CD4-positive, alpha-beta T cell (primary cell): ENCODE measurements at regions not wholly inside any gene's neighbourhood (a gene's known extent, or its start where the extent isn't known, plus 50 kb on each side); places are given as distances from the start of the nearest gene placed in this dataset.

Experiments
- ATAC-seq: fragments of 200-7000 bp; cut with Tn5 transposase; one replicate; pipeline ENCODE4 v1.10.0; 2022; ENCODE audit warnings: mild to moderate bottlenecking; ENCODE audit not compliant: poor library complexity
- CTCF ChIA-PET: fragments of 350-600 bp; sonication (Branson Sonifier 250); formaldehyde crosslinking; loops from one replicate; lab custom pipeline; 2021; ENCODE audit warnings: antibody characterized with exemption, inconsistent platforms; lab: Charles Lee
- POLR2A ChIA-PET: fragments of 350-600 bp; sonication (Branson Sonifier 250); formaldehyde crosslinking; loops from one replicate; lab custom pipeline; 2021; ENCODE audit warnings: antibody characterized with exemption, inconsistent platforms; lab: Charles Lee
- DNase-seq, 14 experiments: peaks; one replicate each; pipeline ENCODE4 v3.0.0-alpha.2; 2013 to 2020; ENCODE audit warnings: mixed read lengths in 2 of 14
- H3K27ac ChIP-seq, 2 donors: one replicate each; pipeline versions ENCODE4 v1.5.1 to v1.7.0; 2013; ENCODE audit warnings: low read length in 2 of 2, low read depth in 1 of 2, mild to moderate bottlenecking in 1 of 2
- H3K27me3 ChIP-seq, 2 experiments: 1 replicate in 1 of 2; 2 replicates in 1 of 2; pipeline versions ENCODE4 v1.6.1 to v1.7.0; 2013; ENCODE audit warnings: low read length in 2 of 2, control low read depth in 1 of 2, mild to moderate bottlenecking in 1 of 2, moderate library complexity in 1 of 2; ENCODE audit not compliant: insufficient read depth in 2 of 2, control insufficient read depth in 1 of 2
- H3K36me3 ChIP-seq: one replicate; pipeline ENCODE4 v1.6.1; 2013; ENCODE audit warnings: low read length, control low read depth; ENCODE audit not compliant: insufficient read depth
- H3K4me1 ChIP-seq: one replicate; pipeline ENCODE4 v1.6.1; 2013; ENCODE audit warnings: low read length, control low read depth; ENCODE audit not compliant: insufficient read depth
- H3K4me3 ChIP-seq: one replicate; pipeline ENCODE4 v1.5.1; 2013; ENCODE audit warnings: mild to moderate bottlenecking, low read length, moderate library complexity
- H3K9me3 ChIP-seq, 2 experiments: 1 replicate in 1 of 2; 2 replicates in 1 of 2; pipeline versions ENCODE4 v1.6.1 to v1.7.0; 2013; ENCODE audit warnings: low read length in 2 of 2, mild to moderate bottlenecking in 2 of 2, control low read depth in 1 of 2, moderate library complexity in 1 of 2; ENCODE audit not compliant: control insufficient read depth in 1 of 2, insufficient read depth in 1 of 2
- H3K27ac Mint-ChIP-seq: one replicate; pipeline ENCODE4 v1.8.0; 2020; ENCODE audit warnings: mixed read lengths
- H3K27me3 Mint-ChIP-seq: one replicate; pipeline ENCODE4 v1.8.0; 2021; ENCODE audit warnings: mixed read lengths
- H3K36me3 Mint-ChIP-seq: one replicate; pipeline ENCODE4 v1.8.0; 2021; ENCODE audit warnings: low read depth, mixed read lengths
- H3K4me1 Mint-ChIP-seq: one replicate; pipeline ENCODE4 v1.8.0; 2021; ENCODE audit warnings: low read depth, mixed read lengths
- H3K4me3 Mint-ChIP-seq: one replicate; pipeline ENCODE4 v1.8.0; 2020; ENCODE audit warnings: mild to moderate bottlenecking, mixed read lengths
- H3K9me3 Mint-ChIP-seq: one replicate; pipeline ENCODE4 v1.8.0; 2020; ENCODE audit warnings: mixed read lengths
- CTCF ChIP-seq: fragments of 200-600 bp; IDR thresholded peaks from one replicate; pipeline ENCODE4 v1.8.0; 2022; ENCODE audit warnings: antibody characterized with exemption, mild to moderate bottlenecking
- intact Hi-C, 2 experiments: fragments of 100-400 bp; cut with DNase I in 1 of 2; cut with micrococcal nuclease in 1 of 2; formaldehyde crosslinking; loops; one replicate each; pipeline versions ENCODE4 v1.15.1 to v1.9.0; 2023 to 2025; cut with DNase I, micrococcal nuclease

DNA sequence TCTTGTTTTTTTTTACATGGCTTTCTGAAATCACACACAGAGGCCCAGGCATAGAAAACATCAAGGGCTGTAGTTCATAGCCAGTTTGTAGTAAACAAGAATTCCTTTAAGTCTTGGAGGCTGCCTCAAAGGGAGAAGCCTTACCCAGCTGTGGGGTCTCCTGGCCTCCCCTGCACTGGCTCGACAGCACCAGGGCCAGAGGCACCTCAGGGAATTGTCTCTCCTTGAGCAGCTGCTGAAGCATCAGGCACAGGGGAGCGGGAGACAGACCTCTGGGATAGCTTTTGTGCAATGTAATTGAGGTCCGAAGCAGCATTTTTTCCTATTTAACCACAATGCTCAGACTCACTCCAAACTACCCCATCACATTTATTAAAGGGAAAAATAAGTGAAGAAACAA is 209.1 kb downstream of the HRH4 start:
- ChIA-PET POLR2A (no interaction called here), CTCF (no interaction called here)
- no peaks in the 10 kb centered on the region for H3K36me3 Mint-ChIP-seq
- ATAC-seq: no peak
- H3K9me3 ChIP-seq: no peaks in the 10 kb centered on the region
- H3K27me3 ChIP-seq: no peaks in the 10 kb centered on the region
- H3K27ac ChIP-seq: no peak overlapping the region
- no peaks in the 10 kb centered on the region for H3K4me1 Mint-ChIP-seq
- no peaks in the 10 kb centered on the region for H3K9me3 Mint-ChIP-seq
- H3K4me3 Mint-ChIP-seq: no peak overlapping the region
- peaks cover 16% of the 10 kb centered on the region for H3K27me3 Mint-ChIP-seq
- H3K27ac Mint-ChIP-seq: no peak overlapping the region
- no peaks in the 10 kb centered on the region for H3K36me3 ChIP-seq
- no peaks in the 10 kb centered on the region for H3K4me1 ChIP-seq
- H3K4me3 ChIP-seq: no peak overlapping the region
- intact Hi-C loops: no loop called here
- DNase-seq: no peak
- no peak for TF ChIP-seq CTCF

- Mint-ChIP-seq H3K4me1 (no peaks in the 10 kb centered on the region), H3K9me3 (no peaks in the 10 kb centered on the region), H3K4me3 (no peak overlapping the region), H3K27ac (no peak overlapping the region), H3K36me3 (no peaks in the 10 kb centered on the region), H3K27me3 (peaks cover 16% of the 10 kb centered on the region)
- H3K9me3 ChIP-seq: no peaks in the 10 kb centered on the region
- ATAC-seq: no peak
- peak in 4 of 14 experiments; percentile 4 to 26 (median 10) for DNase-seq
- TF ChIP-seq CTCF: no peak
- CTCF ChIA-PET: no interaction called here
- intact Hi-C loops: loop anchor here (1.0 to 5.0 kb wide), 2 partner anchors 70 to 72 kb away; no protein-coding TSS in a partner anchor
- H3K27ac ChIP-seq: no peak overlapping the region
- no peak overlapping the region for H3K4me3 ChIP-seq
- no peaks in the 10 kb centered on the region for H3K27me3 ChIP-seq
- POLR2A ChIA-PET: no interaction called here
- H3K4me1 ChIP-seq: no peaks in the 10 kb centered on the region
- H3K36me3 ChIP-seq: no peaks in the 10 kb centered on the region
Measured at GRCh38 chr18:24672165-24672941, 211.9 kb downstream of the HRH4 start.

DNA sequence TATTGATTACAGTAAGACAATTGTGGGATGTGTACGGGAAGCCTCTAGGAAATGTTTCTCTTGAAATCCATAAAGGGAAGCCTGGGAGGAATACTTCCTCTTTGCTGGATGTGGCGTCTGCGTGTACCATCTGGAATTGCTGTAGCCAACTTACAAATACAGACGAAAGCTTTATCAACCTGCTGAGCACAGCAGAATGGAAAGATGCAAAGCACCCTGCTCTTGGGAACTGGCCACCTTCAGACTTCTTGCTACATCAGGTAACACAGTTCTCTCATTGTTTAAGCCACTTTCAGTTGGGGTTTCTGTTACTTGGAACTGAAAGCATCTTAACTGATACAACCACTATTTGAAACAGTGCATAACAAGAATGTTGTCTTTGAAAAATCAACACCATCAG is 213.8 kb downstream of the HRH4 start:
- Mint-ChIP-seq H3K4me1 (no peaks in the 10 kb centered on the region), H3K27me3 (peaks cover 22% of the 10 kb centered on the region), H3K9me3 (no peaks in the 10 kb centered on the region), H3K36me3 (no peaks in the 10 kb centered on the region), H3K4me3 (no peak overlapping the region), H3K27ac (no peak overlapping the region)
- ChIA-PET POLR2A (no interaction called here), CTCF (no interaction called here)
- DNase-seq (no peak), ATAC-seq (no peak)
- Histone ChIP-seq H3K27me3 (no peaks in the 10 kb centered on the region), H3K4me1 (no peaks in the 10 kb centered on the region), H3K27ac (no peak overlapping the region), H3K9me3 (no peaks in the 10 kb centered on the region), H3K36me3 (no peaks in the 10 kb centered on the region), H3K4me3 (no peak overlapping the region)
- intact Hi-C loops: loop anchor here in 1 of 2 experiments (5.0 kb wide), 1 partner anchor 72 kb away; no protein-coding TSS in a partner anchor
- no peak for TF ChIP-seq CTCF
